T-helper 1 cell treated with Interleukin-12 subunit alpha and Interleukin-12 subunit beta and Interleukin-4 antibody, amounts not matched to agents 30 μg/mL and 1 μg/mL, for 36 hours (primary cell): ENCODE measurements at regions not wholly inside any gene's neighbourhood (a gene's known extent, or its start where the extent isn't known, plus 50 kb on each side); places are given as distances from the start of the nearest gene placed in this dataset.
"Not testable (repeated sequence)": the region's sequence is repeated elsewhere in the genome, so short reads cannot be mapped to it uniquely, and the experiment has no call there.

Source experiments
- H3K27ac Mint-ChIP-seq: one replicate; pipeline ENCODE4 v1.8.0; 2021; ENCODE audit warnings: mild to moderate bottlenecking, mixed read lengths
- H3K27me3 Mint-ChIP-seq: one replicate; pipeline ENCODE4 v1.8.0; 2021; ENCODE audit warnings: low read depth, mixed read lengths
- H3K36me3 Mint-ChIP-seq: one replicate; pipeline ENCODE4 v1.8.0; 2021; ENCODE audit warnings: low read depth, mixed read lengths
- H3K4me1 Mint-ChIP-seq: one replicate; pipeline ENCODE4 v1.8.0; 2021; ENCODE audit warnings: low read depth, mixed read lengths
- H3K4me3 Mint-ChIP-seq: one replicate; pipeline ENCODE4 v1.8.0; 2021; ENCODE audit warnings: mild to moderate bottlenecking, moderate library complexity, mixed read lengths
- H3K9me3 Mint-ChIP-seq: one replicate; pipeline ENCODE4 v1.8.0; 2021; ENCODE audit warnings: mixed read lengths

- no peaks in the 10 kb centered on the region for H3K4me1 Mint-ChIP-seq
- no peak overlapping the region for H3K27ac Mint-ChIP-seq
- H3K27me3 Mint-ChIP-seq = no peaks in the 10 kb centered on the region
- H3K36me3 Mint-ChIP-seq = no peaks in the 10 kb centered on the region
- H3K9me3 Mint-ChIP-seq = peaks cover 18% of the 10 kb centered on the region
- H3K4me3 Mint-ChIP-seq = no peak overlapping the region
These were observed 651.2 kb upstream of the CCNG1 start for GRCh38 chr5:162786234-162786633.

GRCh38 chr5:162796507-162796906, 640.9 kb upstream of the CCNG1 start:
- H3K36me3 Mint-ChIP-seq = no peaks in the 10 kb centered on the region
- H3K4me1 Mint-ChIP-seq = no peaks in the 10 kb centered on the region
- H3K4me3 Mint-ChIP-seq = no peak overlapping the region
- no peak overlapping the region for H3K27ac Mint-ChIP-seq
- H3K9me3 Mint-ChIP-seq = no peaks in the 10 kb centered on the region
- H3K27me3 Mint-ChIP-seq = no peaks in the 10 kb centered on the region

- H3K27me3 Mint-ChIP-seq = no peaks in the 10 kb centered on the region
- no peaks in the 10 kb centered on the region for H3K9me3 Mint-ChIP-seq
- no peak overlapping the region for H3K4me3 Mint-ChIP-seq
- no peaks in the 10 kb centered on the region for H3K4me1 Mint-ChIP-seq
- H3K27ac Mint-ChIP-seq = no peak overlapping the region
- no peaks in the 10 kb centered on the region for H3K36me3 Mint-ChIP-seq
These were observed 637.1 kb upstream of the CCNG1 start for GRCh38 chr5:162800301-162800700.

GRCh38 chr5:162801235-162801634, 636.2 kb upstream of the CCNG1 start:
- Mint-ChIP-seq H3K36me3 (no peaks in the 10 kb centered on the region), H3K27me3 (no peaks in the 10 kb centered on the region), H3K4me1 (no peaks in the 10 kb centered on the region), H3K9me3 (no peaks in the 10 kb centered on the region), H3K4me3 (no peak overlapping the region), H3K27ac (no peak overlapping the region)

GRCh38 chr5:162806195-162806594, 631.2 kb upstream of the CCNG1 start:
- Mint-ChIP-seq H3K36me3 (no peaks in the 10 kb centered on the region), H3K9me3 (no peaks in the 10 kb centered on the region), H3K27ac (no peak overlapping the region), H3K4me1 (no peaks in the 10 kb centered on the region), H3K27me3 (no peaks in the 10 kb centered on the region), H3K4me3 (no peak overlapping the region)

GRCh38 chr5:162811071-162811470, 626.3 kb upstream of the CCNG1 start:
- no peaks in the 10 kb centered on the region for H3K27me3 Mint-ChIP-seq
- H3K27ac Mint-ChIP-seq = no peak overlapping the region
- H3K4me3 Mint-ChIP-seq = no peak overlapping the region
- H3K36me3 Mint-ChIP-seq = no peaks in the 10 kb centered on the region
- no peaks in the 10 kb centered on the region for H3K4me1 Mint-ChIP-seq
- H3K9me3 Mint-ChIP-seq = peaks cover 4% of the 10 kb centered on the region

GRCh38 chr5:162816816-162817215, 620.6 kb upstream of the CCNG1 start:
- peaks cover 4% of the 10 kb centered on the region for H3K9me3 Mint-ChIP-seq
- no peak overlapping the region for H3K4me3 Mint-ChIP-seq

GRCh38 chr5:162817364-162817763, 620.0 kb upstream of the CCNG1 start:
- H3K4me1 Mint-ChIP-seq = no peaks in the 10 kb centered on the region
- no peak overlapping the region for H3K4me3 Mint-ChIP-seq
- H3K27me3 Mint-ChIP-seq = no peaks in the 10 kb centered on the region
- peaks cover 4% of the 10 kb centered on the region for H3K9me3 Mint-ChIP-seq
- no peaks in the 10 kb centered on the region for H3K36me3 Mint-ChIP-seq
- H3K27ac Mint-ChIP-seq = no peak overlapping the region

More at GRCh38 chr5:162816816-162817215, 620.6 kb upstream of the CCNG1 start:
- Mint-ChIP-seq H3K27me3 (no peaks in the 10 kb centered on the region), H3K27ac (no peak overlapping the region), H3K4me1 (no peaks in the 10 kb centered on the region), H3K36me3 (no peaks in the 10 kb centered on the region)

GRCh38 chr5:162821664-162822063, 615.7 kb upstream of the CCNG1 start:
- not testable (repeated sequence) for H3K36me3 Mint-ChIP-seq, H3K27ac Mint-ChIP-seq, H3K4me1 Mint-ChIP-seq, H3K4me3 Mint-ChIP-seq, H3K9me3 Mint-ChIP-seq, H3K27me3 Mint-ChIP-seq

- Mint-ChIP-seq H3K27me3 (no peaks in the 10 kb centered on the region), H3K9me3 (peaks cover 18% of the 10 kb centered on the region), H3K27ac (no peak overlapping the region), H3K36me3 (no peaks in the 10 kb centered on the region), H3K4me3 (no peak overlapping the region), H3K4me1 (no peaks in the 10 kb centered on the region)
These were observed 613.0 kb upstream of the CCNG1 start for GRCh38 chr5:162824360-162824759.

GRCh38 chr5:162837155-162837554, 600.2 kb upstream of the CCNG1 start:
- Mint-ChIP-seq H3K27ac (no peak overlapping the region), H3K9me3 (peaks cover 15% of the 10 kb centered on the region), H3K4me3 (no peak overlapping the region), H3K27me3 (no peaks in the 10 kb centered on the region), H3K36me3 (no peaks in the 10 kb centered on the region), H3K4me1 (no peaks in the 10 kb centered on the region)

- Mint-ChIP-seq H3K4me1 (no peaks in the 10 kb centered on the region), H3K36me3 (no peaks in the 10 kb centered on the region), H3K4me3 (no peak overlapping the region), H3K27me3 (no peaks in the 10 kb centered on the region), H3K9me3 (peaks cover 17% of the 10 kb centered on the region), H3K27ac (no peak overlapping the region)
These were observed 594.7 kb upstream of the CCNG1 start for GRCh38 chr5:162842727-162843126.

- no peaks in the 10 kb centered on the region for H3K27me3 Mint-ChIP-seq
- H3K36me3 Mint-ChIP-seq = no peaks in the 10 kb centered on the region
- H3K4me3 Mint-ChIP-seq = no peak overlapping the region
- peaks cover 37% of the 10 kb centered on the region for H3K9me3 Mint-ChIP-seq
- H3K27ac Mint-ChIP-seq = no peak overlapping the region
- no peaks in the 10 kb centered on the region for H3K4me1 Mint-ChIP-seq
These were observed 585.3 kb upstream of the CCNG1 start for GRCh38 chr5:162852134-162852533.

- H3K36me3 Mint-ChIP-seq = no peaks in the 10 kb centered on the region
These were observed 578.6 kb upstream of the CCNG1 start for GRCh38 chr5:162858770-162859169.

GRCh38 chr5:162870966-162871365, 566.4 kb upstream of the CCNG1 start:
- Mint-ChIP-seq H3K9me3 (peaks cover 16% of the 10 kb centered on the region), H3K27me3 (no peaks in the 10 kb centered on the region), H3K4me3 (no peak overlapping the region), H3K27ac (no peak overlapping the region), H3K36me3 (no peaks in the 10 kb centered on the region), H3K4me1 (no peaks in the 10 kb centered on the region)

More at GRCh38 chr5:162858770-162859169, 578.6 kb upstream of the CCNG1 start:
- Mint-ChIP-seq H3K4me3 (no peak overlapping the region), H3K4me1 (no peaks in the 10 kb centered on the region), H3K27me3 (no peaks in the 10 kb centered on the region), H3K27ac (no peak overlapping the region), H3K9me3 (peaks cover 34% of the 10 kb centered on the region)

- Mint-ChIP-seq H3K9me3 (peaks cover 17% of the 10 kb centered on the region), H3K36me3 (no peaks in the 10 kb centered on the region), H3K4me1 (no peaks in the 10 kb centered on the region), H3K4me3 (no peak overlapping the region), H3K27me3 (no peaks in the 10 kb centered on the region), H3K27ac (no peak overlapping the region)
These were observed 554.8 kb upstream of the CCNG1 start for GRCh38 chr5:162882629-162883028.
